SU-DHL-6 (cell line): ENCODE measurements at regions not wholly inside any gene's neighbourhood (a gene's known extent, or its start where the extent isn't known, plus 50 kb on each side); places are given as distances from the start of the nearest gene placed in this dataset.

Source experiments
- H2AFZ ChIP-seq: fragments of 200-600 bp; sonication (generic); 2 replicates; pipeline ENCODE4 v1.6.1; 2014; ENCODE audit warnings: low read depth, mild to moderate bottlenecking, moderate library complexity, mixed read lengths, antibody characterized with exemption, low read length; ENCODE audit not compliant: severe bottlenecking
- H3F3A ChIP-seq: fragments of 200-600 bp; shearing (Covaris generic); 2 replicates; pipeline ENCODE4 v1.6.0; 2016; ENCODE audit warnings: antibody characterized with exemption, mild to moderate bottlenecking; ENCODE audit not compliant: insufficient read depth
- H3K27ac ChIP-seq: fragments of 200-600 bp; sonication (generic); 2 replicates; pipeline ENCODE4 v1.5.1; 2016; ENCODE audit warnings: low read depth, mild to moderate bottlenecking, low read length, moderate library complexity, mixed read lengths
- H3K27me3 ChIP-seq: fragments of 200-600 bp; sonication (generic), shearing (Covaris generic); 2 replicates; pipeline ENCODE4 v1.6.0; 2014; ENCODE audit warnings: mild to moderate bottlenecking, low read length
- H3K36me3 ChIP-seq: fragments of 200-600 bp; sonication (generic); 2 replicates; pipeline ENCODE4 v1.6.1; 2014; ENCODE audit warnings: mild to moderate bottlenecking, low read length, mixed read lengths
- H3K4me2 ChIP-seq: fragments of 300-600, 200-600 bp; shearing (Covaris generic), sonication (generic); 2 replicates; pipeline ENCODE4 v1.6.0; 2014; ENCODE audit warnings: low read length, low read depth, mild to moderate bottlenecking; ENCODE audit not compliant: poor library complexity, severe bottlenecking
- H3K4me3 ChIP-seq: fragments of 200-600 bp; sonication (generic); 2 replicates; pipeline ENCODE4 v1.5.1; 2014; ENCODE audit warnings: antibody characterized with exemption, low read length, mild to moderate bottlenecking, mixed read lengths; ENCODE audit not compliant: insufficient read depth, poor library complexity, severe bottlenecking
- H3K79me2 ChIP-seq: fragments of 200-600 bp; sonication (generic); 2 replicates; pipeline ENCODE4 v1.6.1; 2014; ENCODE audit warnings: mild to moderate bottlenecking, low read length, moderate library complexity; ENCODE audit not compliant: insufficient read depth
- H3K9ac ChIP-seq: fragments of 200-600 bp; sonication (generic); 2 replicates; pipeline ENCODE4 v1.7.0; 2014; ENCODE audit warnings: mild to moderate bottlenecking, low read length
- H3K9me2 ChIP-seq: fragments of 200-600 bp; sonication (generic); replicated peaks from 2 replicates; pipeline ENCODE4 v1.6.1; 2014; ENCODE audit warnings: low read length; ENCODE audit not compliant: insufficient read depth
- H3K9me3 ChIP-seq: fragments of 200-600 bp; sonication (generic); 2 replicates; pipeline ENCODE4 v1.6.1; 2014; ENCODE audit warnings: low read length, mixed read lengths; ENCODE audit not compliant: insufficient read depth
- H4K20me1 ChIP-seq: fragments of 200-600 bp; sonication (generic); 2 replicates; pipeline ENCODE4 v1.6.1; 2014; ENCODE audit warnings: low read depth, mild to moderate bottlenecking, antibody characterized with exemption, low read length, moderate library complexity, mixed read lengths
- EZH2phosphoT487 ChIP-seq: fragments of 200-600 bp; sonication (generic), shearing (Covaris generic); conservative IDR thresholded peaks from 2 replicates; pipeline ENCODE4 v1.6.1; 2018; ENCODE audit warnings: mild to moderate bottlenecking, antibody characterized with exemption, low read length, moderate library complexity, mixed read lengths
- TF ChIP-seq, protein P1 (sequence below): fragments of 200-600 bp; sonication (generic); IDR thresholded peaks from one replicate; pipeline ENCODE4 v1.5.1; 2017; ENCODE audit warnings: antibody characterized with exemption, mild to moderate bottlenecking, low read length, moderate library complexity; ENCODE audit not compliant: insufficient read depth, poor library complexity, severe bottlenecking

DNA sequence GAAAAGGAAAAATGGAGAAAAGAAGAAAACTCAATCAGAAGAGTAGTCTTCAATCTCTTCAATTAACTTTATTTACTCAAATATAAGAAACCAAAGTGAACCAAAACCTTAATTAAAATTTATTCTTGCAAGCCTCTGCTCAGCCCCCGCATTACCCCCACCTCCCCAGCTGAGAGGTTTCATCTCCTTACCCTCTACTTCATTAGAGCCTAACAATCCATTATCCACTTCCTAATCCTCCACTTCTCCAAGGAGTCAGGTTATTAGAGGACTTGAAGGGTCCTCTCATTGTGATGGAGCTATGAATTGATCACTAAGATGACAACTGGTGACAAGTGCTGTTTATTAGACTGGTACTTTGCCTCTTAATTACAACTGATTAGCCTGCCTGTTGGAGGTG, 956.5 kb downstream of the TFAP2A start:
- H3K27me3 ChIP-seq = no peaks in the 10 kb centered on the region
- H3K9me3 ChIP-seq = no peaks in the 10 kb centered on the region
- no peak overlapping the region for H3K4me3 ChIP-seq
- H3K9me2 ChIP-seq = no peaks in the 10 kb centered on the region
- H4K20me1 ChIP-seq = no peaks in the 10 kb centered on the region
- H3K4me2 ChIP-seq = no peak overlapping the region
- no peak overlapping the region for H2AFZ ChIP-seq
- no peak overlapping the region for H3K9ac ChIP-seq
- no peak overlapping the region for H3K27ac ChIP-seq
- H3F3A ChIP-seq = no peaks in the 10 kb centered on the region
- no peak for TF ChIP-seq EZH2phosphoT487
- TF ChIP-seq, protein P1, sequence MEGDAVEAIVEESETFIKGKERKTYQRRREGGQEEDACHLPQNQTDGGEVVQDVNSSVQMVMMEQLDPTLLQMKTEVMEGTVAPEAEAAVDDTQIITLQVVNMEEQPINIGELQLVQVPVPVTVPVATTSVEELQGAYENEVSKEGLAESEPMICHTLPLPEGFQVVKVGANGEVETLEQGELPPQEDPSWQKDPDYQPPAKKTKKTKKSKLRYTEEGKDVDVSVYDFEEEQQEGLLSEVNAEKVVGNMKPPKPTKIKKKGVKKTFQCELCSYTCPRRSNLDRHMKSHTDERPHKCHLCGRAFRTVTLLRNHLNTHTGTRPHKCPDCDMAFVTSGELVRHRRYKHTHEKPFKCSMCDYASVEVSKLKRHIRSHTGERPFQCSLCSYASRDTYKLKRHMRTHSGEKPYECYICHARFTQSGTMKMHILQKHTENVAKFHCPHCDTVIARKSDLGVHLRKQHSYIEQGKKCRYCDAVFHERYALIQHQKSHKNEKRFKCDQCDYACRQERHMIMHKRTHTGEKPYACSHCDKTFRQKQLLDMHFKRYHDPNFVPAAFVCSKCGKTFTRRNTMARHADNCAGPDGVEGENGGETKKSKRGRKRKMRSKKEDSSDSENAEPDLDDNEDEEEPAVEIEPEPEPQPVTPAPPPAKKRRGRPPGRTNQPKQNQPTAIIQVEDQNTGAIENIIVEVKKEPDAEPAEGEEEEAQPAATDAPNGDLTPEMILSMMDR = no peak
- H3K79me2 ChIP-seq = no peaks in the 10 kb centered on the region
- H3K36me3 ChIP-seq = no peaks in the 10 kb centered on the region

DNA sequence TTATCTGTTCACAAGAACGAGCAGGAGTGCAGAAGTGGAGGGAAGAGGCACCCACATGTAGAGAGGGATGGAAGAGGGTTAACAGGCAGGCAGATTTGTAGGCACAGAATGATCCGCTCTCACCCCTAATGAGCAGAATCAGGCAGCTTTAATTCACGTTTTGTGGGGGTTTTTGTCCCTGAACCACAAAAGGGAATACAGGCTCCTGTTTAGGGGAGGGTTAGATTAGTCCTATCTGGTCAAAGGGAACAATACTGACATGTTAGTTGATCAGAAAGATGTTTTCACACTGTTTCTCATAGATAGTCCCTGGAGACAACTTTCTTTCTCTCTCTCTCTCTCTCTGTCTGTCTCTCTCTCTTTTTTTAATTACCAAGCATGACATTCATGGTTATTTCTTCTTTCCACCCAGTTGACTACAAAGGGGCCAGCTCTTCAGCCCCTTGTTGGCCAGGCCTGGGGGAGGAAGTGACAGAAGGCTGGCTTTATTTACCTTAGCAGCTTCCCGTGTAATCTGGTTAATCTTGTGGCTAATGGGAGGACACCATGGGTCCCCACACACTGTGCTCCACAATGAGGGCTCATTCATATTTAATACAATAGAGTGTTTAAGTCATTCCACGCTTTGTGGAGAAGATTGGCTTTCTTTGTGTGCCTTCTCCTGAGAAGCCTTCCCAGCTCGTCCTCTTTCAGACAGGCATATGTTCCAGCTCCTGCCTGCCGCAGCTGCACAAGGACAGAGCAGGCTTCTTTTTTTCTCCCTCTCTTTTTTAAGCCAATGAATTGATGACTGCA, 958.8 kb downstream of the TFAP2A start:
- no peak overlapping the region for H2AFZ ChIP-seq
- H3K9me3 ChIP-seq = no peaks in the 10 kb centered on the region
- no peak overlapping the region for H3K4me3 ChIP-seq
- TF ChIP-seq EZH2phosphoT487 = no peak
- TF ChIP-seq, protein P1 = no peak
- H3K9ac ChIP-seq = no peak overlapping the region
- H3K9me2 ChIP-seq = no peaks in the 10 kb centered on the region
- no peaks in the 10 kb centered on the region for H3F3A ChIP-seq
- no peaks in the 10 kb centered on the region for H3K36me3 ChIP-seq
- no peaks in the 10 kb centered on the region for H3K27me3 ChIP-seq
- H3K4me2 ChIP-seq = no peak overlapping the region
- no peaks in the 10 kb centered on the region for H3K79me2 ChIP-seq
- peaks cover 4% of the 10 kb centered on the region; the same call in 1 of the 2 replicates for H4K20me1 ChIP-seq
- no peak overlapping the region for H3K27ac ChIP-seq

DNA sequence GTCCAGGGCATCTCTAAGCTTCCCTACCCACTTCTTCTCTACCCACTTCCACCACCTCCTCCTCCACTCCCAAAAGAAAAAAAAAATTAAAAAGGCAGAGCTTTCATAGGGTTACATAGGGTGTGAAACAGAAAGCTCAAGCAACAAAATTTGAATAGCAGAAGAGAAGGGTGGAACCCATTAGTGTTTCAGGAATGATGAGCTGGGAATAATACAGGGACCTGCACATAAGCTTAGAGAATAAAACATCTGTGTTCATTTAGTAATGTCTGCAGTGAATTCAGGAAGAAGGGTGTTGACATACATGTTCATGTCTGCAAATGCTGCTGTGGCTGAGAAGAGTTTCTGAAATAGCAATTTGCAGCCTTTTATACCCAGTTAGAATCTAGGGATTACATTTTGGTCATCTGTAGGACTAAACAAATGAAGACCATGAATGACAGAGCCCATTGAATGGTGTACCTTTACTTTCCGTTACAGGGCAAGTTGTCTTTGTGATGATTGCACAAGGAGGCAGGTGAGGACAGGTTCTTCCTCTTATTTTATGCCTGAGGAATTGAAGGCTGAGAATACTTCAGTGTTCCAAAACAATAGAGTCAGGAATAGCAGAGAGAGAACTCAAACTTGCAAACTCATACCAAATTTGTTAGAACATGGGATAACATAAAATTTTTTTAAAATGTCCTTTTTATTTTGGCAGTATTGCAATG, 975.1 kb downstream of the TFAP2A start:
- H3F3A ChIP-seq = no peaks in the 10 kb centered on the region
- no peak overlapping the region for H2AFZ ChIP-seq
- no peak overlapping the region for H3K4me3 ChIP-seq
- no peak overlapping the region for H3K27ac ChIP-seq
- no peaks in the 10 kb centered on the region for H3K9me3 ChIP-seq
- no peaks in the 10 kb centered on the region for H3K36me3 ChIP-seq
- no peaks in the 10 kb centered on the region for H3K9me2 ChIP-seq
- no peak overlapping the region for H3K4me2 ChIP-seq
- TF ChIP-seq EZH2phosphoT487 = no peak
- TF ChIP-seq, protein P1 = no peak
- no peak overlapping the region for H3K9ac ChIP-seq
- H3K27me3 ChIP-seq = no peaks in the 10 kb centered on the region
- H3K79me2 ChIP-seq = no peaks in the 10 kb centered on the region
- H4K20me1 ChIP-seq = no peaks in the 10 kb centered on the region; the same call in 1 of the 2 replicates
